Skeletal muscle tissue (tissue), 3 donors: ENCODE measurements at regions not wholly inside any gene's neighbourhood (a gene's known extent, or its start where the extent isn't known, plus 50 kb on each side); places are given as distances from the start of the nearest gene placed in this dataset.

ENCODE experiments used
- H3K27ac ChIP-seq: one replicate; pipeline ENCODE4 v1.7.0; 2013; ENCODE audit warnings: mild to moderate bottlenecking, low read depth, low read length, inconsistent platforms
- H3K27me3 ChIP-seq, 3 donors: one replicate each; pipeline ENCODE4 v1.7.0; 2013; ENCODE audit warnings: low read length in 3 of 3; ENCODE audit not compliant: control insufficient read depth in 3 of 3, insufficient read depth in 3 of 3
- H3K36me3 ChIP-seq, 3 donors: one replicate each; pipeline ENCODE4 v1.7.0; 2013; ENCODE audit warnings: low read length in 3 of 3; ENCODE audit not compliant: control insufficient read depth in 3 of 3, insufficient read depth in 3 of 3
- H3K4me1 ChIP-seq, 3 donors: one replicate each; pipeline ENCODE4 v1.7.0; 2013; ENCODE audit warnings: low read length in 3 of 3, mild to moderate bottlenecking in 3 of 3; ENCODE audit not compliant: control insufficient read depth in 3 of 3, insufficient read depth in 3 of 3
- H3K4me3 ChIP-seq, 3 donors: one replicate each; pipeline ENCODE4 v1.7.0; 2013; ENCODE audit warnings: low read length in 3 of 3
- H3K9ac ChIP-seq, 3 donors: one replicate each; pipeline ENCODE4 v1.7.0; 2013; ENCODE audit warnings: low read length in 3 of 3, mild to moderate bottlenecking in 3 of 3, moderate library complexity in 2 of 3, low read depth in 1 of 3
- H3K9me3 ChIP-seq, 3 donors: one replicate each; pipeline ENCODE4 v1.7.0; 2013; ENCODE audit warnings: low read length in 3 of 3; ENCODE audit not compliant: control insufficient read depth in 3 of 3
- donor health status: Osteomylitis.

DNA sequence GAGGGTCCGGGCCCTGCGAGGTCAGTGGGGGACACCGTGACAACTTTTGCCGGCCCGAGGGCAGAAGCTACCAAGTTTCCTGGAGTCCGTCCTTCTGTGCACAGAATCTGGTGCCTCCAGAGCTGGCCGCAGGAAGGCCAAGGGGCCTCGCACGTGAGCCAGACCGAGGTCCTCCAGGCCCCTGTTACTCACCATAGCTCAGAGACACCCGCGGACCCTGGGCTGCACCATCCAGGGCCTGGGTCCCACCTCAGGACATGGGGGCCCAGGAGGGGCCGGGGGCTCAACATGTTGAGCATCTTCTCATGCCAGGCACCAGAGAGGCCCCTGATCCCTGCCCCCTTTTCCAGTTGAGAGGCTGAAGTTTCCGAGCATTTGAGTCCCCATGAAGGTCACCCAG lies 87.9 kb downstream of the HMX1 start:
- no peak overlapping the region for H3K4me3 ChIP-seq
- H3K27me3 ChIP-seq: peaks cover 8 to 31% (median 19%) of the 10 kb centered on the region in 3 donors

GRCh38 chr4:8782135-8782534 lies 89.5 kb downstream of the HMX1 start:
- no peak overlapping the region for H3K27ac ChIP-seq
- no peaks in the 10 kb centered on the region for H3K9me3 ChIP-seq
- peaks cover 8 to 31% (median 16%) of the 10 kb centered on the region in 3 donors for H3K27me3 ChIP-seq
- no peak overlapping the region for H3K9ac ChIP-seq
- H3K4me3 ChIP-seq: no peak overlapping the region
- H3K4me1 ChIP-seq: no peaks in the 10 kb centered on the region
- no peaks in the 10 kb centered on the region for H3K36me3 ChIP-seq

More for the DNA sequence above, 87.9 kb downstream of the HMX1 start:
- H3K9me3 ChIP-seq: no peaks in the 10 kb centered on the region
- no peak overlapping the region for H3K9ac ChIP-seq
- H3K36me3 ChIP-seq: no peaks in the 10 kb centered on the region
- no peaks in the 10 kb centered on the region for H3K4me1 ChIP-seq
- no peak overlapping the region for H3K27ac ChIP-seq

- Histone ChIP-seq H3K4me3 (no peak overlapping the region), H3K27ac (no peak overlapping the region), H3K9me3 (no peaks in the 10 kb centered on the region), H3K4me1 (no peaks in the 10 kb centered on the region), H3K27me3 (peaks cover 8 to 26% (median 16%) of the 10 kb centered on the region in 3 donors), H3K36me3 (no peaks in the 10 kb centered on the region), H3K9ac (no peak overlapping the region)
Measured at GRCh38 chr4:8781641-8782040, 90.0 kb downstream of the HMX1 start.

GRCh38 chr4:8780596-8781368 lies 90.9 kb downstream of the HMX1 start:
- H3K4me1 ChIP-seq: no peaks in the 10 kb centered on the region
- H3K9ac ChIP-seq: no peak overlapping the region
- H3K36me3 ChIP-seq: no peaks in the 10 kb centered on the region
- H3K27ac ChIP-seq: no peak overlapping the region
- H3K9me3 ChIP-seq: no peaks in the 10 kb centered on the region
- peaks cover 4 to 22% (median 11%) of the 10 kb centered on the region in 3 donors for H3K27me3 ChIP-seq
- H3K4me3 ChIP-seq: no peak overlapping the region

GRCh38 chr4:8780086-8780485 lies 91.6 kb downstream of the HMX1 start:
- H3K9ac ChIP-seq: no peak overlapping the region
- no peak overlapping the region for H3K4me3 ChIP-seq
- H3K27me3 ChIP-seq: peaks cover 6 to 17% (median 11%) of the 10 kb centered on the region in 3 donors
- H3K36me3 ChIP-seq: no peaks in the 10 kb centered on the region
- H3K4me1 ChIP-seq: no peaks in the 10 kb centered on the region
- no peak overlapping the region for H3K27ac ChIP-seq
- no peaks in the 10 kb centered on the region for H3K9me3 ChIP-seq

- H3K27me3 ChIP-seq: peaks cover 6 to 20% (median 11%) of the 10 kb centered on the region in 3 donors
- no peaks in the 10 kb centered on the region for H3K9me3 ChIP-seq
- H3K4me1 ChIP-seq: no peaks in the 10 kb centered on the region
- no peak overlapping the region for H3K4me3 ChIP-seq
- no peak overlapping the region for H3K27ac ChIP-seq
- no peaks in the 10 kb centered on the region for H3K36me3 ChIP-seq
- no peak overlapping the region for H3K9ac ChIP-seq
Measured at GRCh38 chr4:8779490-8779932, 92.1 kb downstream of the HMX1 start.

- no peak overlapping the region for H3K27ac ChIP-seq
- H3K4me3 ChIP-seq: no peak overlapping the region
- H3K9me3 ChIP-seq: no peaks in the 10 kb centered on the region
- no peak overlapping the region for H3K9ac ChIP-seq
- no peaks in the 10 kb centered on the region for H3K4me1 ChIP-seq
- H3K36me3 ChIP-seq: no peaks in the 10 kb centered on the region
- peaks cover 6 to 22% (median 11%) of the 10 kb centered on the region in 3 donors for H3K27me3 ChIP-seq
Measured at GRCh38 chr4:8778760-8779159, 92.9 kb downstream of the HMX1 start.

DNA sequence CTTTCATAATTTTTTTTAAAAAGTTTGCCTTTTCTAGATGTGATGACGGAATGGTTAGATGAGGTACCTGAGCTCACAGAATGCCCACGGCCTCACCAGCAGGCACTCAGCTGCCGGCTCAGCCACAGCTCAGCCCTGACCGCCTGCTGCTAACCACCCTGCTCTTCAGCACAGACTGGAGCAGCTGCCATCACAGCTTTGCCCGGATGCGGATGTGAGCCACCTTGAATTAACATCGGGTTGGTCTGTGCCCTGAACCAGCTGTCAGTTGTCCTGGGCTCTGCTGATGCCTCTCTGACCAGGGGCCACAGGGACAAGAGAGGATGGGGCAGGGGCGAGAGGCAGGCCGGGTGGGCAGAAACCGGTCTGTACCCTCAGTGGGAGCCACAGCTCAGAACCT lies 93.3 kb downstream of the HMX1 start:
- Histone ChIP-seq H3K36me3 (no peaks in the 10 kb centered on the region), H3K9me3 (no peaks in the 10 kb centered on the region), H3K27ac (no peak overlapping the region), H3K9ac (no peak overlapping the region), H3K4me1 (no peaks in the 10 kb centered on the region), H3K27me3 (peaks cover 6 to 22% (median 12%) of the 10 kb centered on the region in 3 donors), H3K4me3 (no peak overlapping the region)

GRCh38 chr4:8777320-8778196 lies 94.1 kb downstream of the HMX1 start:
- H3K9ac ChIP-seq: no peak overlapping the region
- H3K4me1 ChIP-seq: no peaks in the 10 kb centered on the region
- peaks cover 6 to 24% (median 15%) of the 10 kb centered on the region in 3 donors for H3K27me3 ChIP-seq
- H3K36me3 ChIP-seq: no peaks in the 10 kb centered on the region
- no peak overlapping the region for H3K27ac ChIP-seq
- no peaks in the 10 kb centered on the region for H3K9me3 ChIP-seq
- H3K4me3 ChIP-seq: no peak overlapping the region

- Histone ChIP-seq H3K9ac (no peak overlapping the region), H3K4me1 (no peaks in the 10 kb centered on the region), H3K36me3 (no peaks in the 10 kb centered on the region), H3K9me3 (no peaks in the 10 kb centered on the region), H3K27me3 (peaks cover 3 to 15% (median 14%) of the 10 kb centered on the region in 3 donors), H3K27ac (no peak overlapping the region), H3K4me3 (no peak overlapping the region)
Measured at GRCh38 chr4:8776366-8776765, 95.3 kb downstream of the HMX1 start.
